GM12878 (cell line): ENCODE measurements at regions not wholly inside any gene's neighbourhood (a gene's known extent, or its start where the extent isn't known, plus 50 kb on each side); places are given as distances from the start of the nearest gene placed in this dataset.

Source experiments
- ATAC-seq: fragments of 200-7000 bp; cut with Tn5 transposase; 3 replicates; pipeline ENCODE4 v1.9.1; 2020; ENCODE audit warnings: mild to moderate bottlenecking, moderate library complexity
- BruUV-seq: library from RNA; stranded (reverse); fragments of 400-500 nt; replicated peaks from 2 replicates; lab custom pipeline; 2021; lab: Mats Ljungman, UMichigan
- CTCF ChIA-PET: fragments of 300-600 bp; sonication (Branson Sonifier 250); formaldehyde crosslinking; extraction: SDS; loops from one replicate; lab custom pipeline; 2021; ENCODE audit warnings: inconsistent platforms; lab: Yijun Ruan, JAX
- POLR2A ChIA-PET: fragments of 350-600 bp; formaldehyde crosslinking; extraction: SDS; loops from one replicate; lab custom pipeline; 2021; ENCODE audit warnings: inconsistent platforms; lab: Charles Lee
- RAD21 ChIA-PET: fragments of 300-600 bp; sonication (Branson Sonifier 250); formaldehyde crosslinking; loops from one replicate; lab custom pipeline; 2023; ENCODE audit warnings: antibody characterized with exemption; ENCODE audit not compliant: unreplicated experiment; lab: Charles Lee
- SMC1A ChIA-PET: fragments of 300-600 bp; sonication (Branson Sonifier 250); formaldehyde crosslinking; loops from one replicate; lab custom pipeline; 2023; ENCODE audit not compliant: unreplicated experiment, uncharacterized antibody; lab: Charles Lee
- DNase-seq: peaks from one replicate; pipeline ENCODE4 v3.0.0-alpha.2; 2011; ENCODE audit warnings: low read depth, low spot score
- FAIRE-seq: peaks from 3 replicates; lab custom pipeline; 2011; peaks lifted over from hg19 to GRCh38; lab: Jason Lieb, UNC
- H2AFZ ChIP-seq: 2 replicates; pipeline ENCODE4 v1.6.0; 2011; ENCODE audit warnings: low read depth, low read length, control low read depth; ENCODE audit not compliant: control insufficient read depth
- H3K27ac ChIP-seq: 2 replicates; pipeline ENCODE4 v1.5.1; 2011; ENCODE audit warnings: control low read depth; ENCODE audit not compliant: control insufficient read depth, insufficient read depth
- H3K27me3 ChIP-seq, 2 experiments: replicated peaks in 1 of 2; 2 replicates each; pipeline versions ENCODE4 v1.6.0 to v1.6.1; 2011; ENCODE audit warnings: low read length in 1 of 2; ENCODE audit not compliant: control insufficient read depth in 2 of 2, insufficient read depth in 2 of 2
- H3K36me3 ChIP-seq, 2 experiments: 2 replicates each; pipeline ENCODE4 v1.5.1; 2011; ENCODE audit warnings: low read length in 1 of 2; ENCODE audit not compliant: control insufficient read depth in 2 of 2, insufficient read depth in 2 of 2
- H3K4me1 ChIP-seq: 2 replicates; pipeline ENCODE4 v1.6.1; 2011; ENCODE audit warnings: mild to moderate bottlenecking, low read length, moderate library complexity, mixed read lengths; ENCODE audit not compliant: control insufficient read depth, insufficient read depth
- H3K4me2 ChIP-seq: 2 replicates; pipeline ENCODE4 v1.6.0; 2011; ENCODE audit warnings: control low read depth; ENCODE audit not compliant: control insufficient read depth, insufficient read depth
- H3K4me3 ChIP-seq: fragments of 200-600 bp; sonication (generic); 2 replicates; pipeline ENCODE4 v1.5.1; 2016
- H3K79me2 ChIP-seq: 2 replicates; pipeline ENCODE4 v1.6.0; 2011; ENCODE audit warnings: low read length; ENCODE audit not compliant: control insufficient read depth, insufficient read depth
- H3K9ac ChIP-seq: 2 replicates; pipeline ENCODE4 v1.8.0; 2011; ENCODE audit warnings: low read length, control low read depth, mixed read lengths; ENCODE audit not compliant: control insufficient read depth, insufficient read depth
- H3K9me3 ChIP-seq: replicated peaks from 3 replicates; pipeline ENCODE4 v1.5.1; 2011; ENCODE audit warnings: mild to moderate bottlenecking, low read length; ENCODE audit not compliant: control insufficient read depth, insufficient read depth
- H4K20me1 ChIP-seq: 2 replicates; pipeline ENCODE4 v1.6.0; 2011; ENCODE audit not compliant: control insufficient read depth, insufficient read depth
- CEBPB ChIP-seq, 2 experiments: fragments of 150-350 bp in 1 of 2; IDR thresholded peaks; 2 replicates each; pipeline ENCODE4 v1.6.1; 2012 to 2014; ENCODE audit warnings: low read depth in 2 of 2, low read length in 2 of 2, borderline replicate concordance in 1 of 2, inconsistent platforms in 1 of 2
- MYB ChIP-seq: fragments of 150-350 bp; IDR thresholded peaks from 2 replicates; pipeline ENCODE4 v1.6.1; 2014; ENCODE audit warnings: mild to moderate bottlenecking, low read depth, low read length, borderline replicate concordance
- POLR2AphosphoS5 ChIP-seq: IDR thresholded peaks from 2 replicates; pipeline ENCODE4 v1.6.1; 2011; ENCODE audit warnings: mild to moderate bottlenecking, low read length, inconsistent platforms
- PRDM15 ChIP-seq: fragments of 450-650 bp; formaldehyde crosslinking; IDR thresholded peaks from 2 replicates; pipeline ENCODE4 v1.4.0; 2020; ENCODE audit warnings: mild to moderate bottlenecking, moderate library complexity
- WRNIP1 ChIP-seq: IDR thresholded peaks from 2 replicates; pipeline ENCODE4 v1.6.1; 2011; ENCODE audit warnings: low read depth, low read length, improper control_type of control experiment, borderline replicate concordance
- WGBS: methylation state at CpG from one replicate; pipeline ENCODE4 v1.1.6; 2016; ENCODE audit warnings: low lambda C conversion rate; ENCODE audit not compliant: insufficient replicate concordance, insufficient coverage; ENCODE audit errors: missing lambda C conversion rate; 5-methylcytosine and 5-hydroxymethylcytosine counted together
- in situ Hi-C: fragments of 300-500 bp; cut with MboI; formaldehyde crosslinking; loops from 9 replicates; pipeline ENCODE4 v1.14.3; 2018; ENCODE audit warnings: mixed read lengths
- intact Hi-C: fragments of 100-400 bp; cut with micrococcal nuclease; formaldehyde crosslinking; loops from one replicate; pipeline ENCODE4 v1.14.2; 2022; ENCODE audit not compliant: unreplicated experiment

GRCh38 chr3:95310560-95310959, 1247.7 kb downstream of the NSUN3 start:
- no peaks in the 10 kb centered on the region for H3K36me3 ChIP-seq
- in situ Hi-C loops (no loop called here), intact Hi-C loops (no loop called here)
- no peak overlapping the region for H2AFZ ChIP-seq
- no peak overlapping the region for H3K27ac ChIP-seq
- H3K9me3 ChIP-seq: no peaks in the 10 kb centered on the region
- H4K20me1 ChIP-seq: no peaks in the 10 kb centered on the region
- 36% methylated on average over 2 of the region's 2 CpGs for WGBS
- DNase-seq (no peak), FAIRE-seq (no peak), ATAC-seq (no peak)
- SMC1A ChIA-PET: no interaction called here
- CTCF ChIA-PET: interaction anchor here (0.6 kb wide), 1 partner anchor 98 kb away, joined by 3 read pairs; no protein-coding TSS in a partner anchor
- H3K9ac ChIP-seq: no peak overlapping the region
- RAD21 ChIA-PET: no interaction called here
- no peaks in the 10 kb centered on the region for H3K4me1 ChIP-seq
- no TSS peak for BruUV-seq
- no peak overlapping the region for H3K4me3 ChIP-seq
- no peaks in the 10 kb centered on the region for H3K79me2 ChIP-seq
- TF ChIP-seq MYB (no peak), CEBPB (IDR thresholded peaks at IDR 0.05; ENCODE audit: borderline replicate concordance in 1 of 2, low read depth in 2 of 2, low read length in 2 of 2) (no peak), WRNIP1 (no peak), POLR2AphosphoS5 (no peak), PRDM15 (CRISPR knock-in tag) (no peak)
- no peak overlapping the region for H3K4me2 ChIP-seq
- no peaks in the 10 kb centered on the region for H3K27me3 ChIP-seq
- POLR2A ChIA-PET: no interaction called here
